Activated T-helper 17 cell treated with anti-CD3 and anti-CD28 coated beads, Interleukin-2, amount 50 U/mL, for 72 hours (primary cell): ENCODE measurements at regions not wholly inside any gene's neighbourhood (a gene's known extent, or its start where the extent isn't known, plus 50 kb on each side); places are given as distances from the start of the nearest gene placed in this dataset.
"Not testable (repeated sequence)": the region's sequence is repeated elsewhere in the genome, so short reads cannot be mapped to it uniquely, and the experiment has no call there.

Experiments
- ATAC-seq: fragments of 150-1000 bp; cut with Tn5 transposase; replicated peaks from 2 replicates; pipeline ENCODE4 v1.10.0; 2021; ENCODE audit warnings: mild to moderate bottlenecking, moderate library complexity
- H3K27ac Mint-ChIP-seq: one replicate; pipeline ENCODE4 v1.8.0; 2022; ENCODE audit warnings: mixed read lengths
- H3K27me3 Mint-ChIP-seq: one replicate; pipeline ENCODE4 v1.8.0; 2022; ENCODE audit warnings: mixed read lengths
- H3K36me3 Mint-ChIP-seq: one replicate; pipeline ENCODE4 v1.8.0; 2022; ENCODE audit warnings: low read depth, mild to moderate bottlenecking, mixed read lengths
- H3K4me1 Mint-ChIP-seq: one replicate; pipeline ENCODE4 v1.8.0; 2022; ENCODE audit warnings: mixed read lengths
- H3K4me3 Mint-ChIP-seq: one replicate; pipeline ENCODE4 v1.8.0; 2022; ENCODE audit warnings: mild to moderate bottlenecking, mixed read lengths
- H3K9me3 Mint-ChIP-seq: one replicate; pipeline ENCODE4 v1.8.0; 2022; ENCODE audit warnings: mixed read lengths

GRCh38 chr2:48018480-48018879 is 112.2 kb upstream of the FBXO11 start:
- Mint-ChIP-seq H3K36me3 (no peaks in the 10 kb centered on the region), H3K4me3 (no peak overlapping the region), H3K27me3 (peaks cover 22% of the 10 kb centered on the region), H3K9me3 (peaks cover 3% of the 10 kb centered on the region), H3K27ac (no peak overlapping the region), H3K4me1 (no peaks in the 10 kb centered on the region)
- no peak for ATAC-seq

- H3K36me3 Mint-ChIP-seq, result no peaks in the 10 kb centered on the region
- H3K27ac Mint-ChIP-seq, result no peak overlapping the region
- no peaks in the 10 kb centered on the region for H3K9me3 Mint-ChIP-seq
- peaks cover 5% of the 10 kb centered on the region for H3K27me3 Mint-ChIP-seq
- H3K4me1 Mint-ChIP-seq, result no peaks in the 10 kb centered on the region
- H3K4me3 Mint-ChIP-seq, result no peak overlapping the region
- no peak for ATAC-seq
These were observed 120.6 kb upstream of the FBXO11 start for GRCh38 chr2:48026865-48027264.

DNA sequence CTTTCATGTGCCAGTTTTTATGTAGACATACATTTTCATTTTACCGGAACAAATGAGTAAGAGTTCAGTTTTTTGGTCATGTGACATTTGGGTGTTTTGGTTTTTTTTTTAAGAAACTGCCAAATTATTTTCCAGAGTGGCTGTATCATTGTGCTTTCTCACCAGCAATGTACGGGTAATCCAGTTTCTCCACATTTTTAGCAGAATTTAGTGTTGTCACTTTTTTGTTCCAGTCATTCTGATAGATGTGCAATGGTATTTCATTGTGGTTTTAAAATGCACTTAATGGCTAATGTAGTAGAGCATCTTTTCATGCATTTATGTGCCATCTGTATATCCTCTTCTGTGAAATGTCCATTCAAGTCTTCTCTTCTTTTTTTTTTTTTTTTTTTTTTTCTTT is 126.5 kb upstream of the FBXO11 start:
- peaks cover 3% of the 10 kb centered on the region for H3K4me1 Mint-ChIP-seq
- H3K4me3 Mint-ChIP-seq, result no peak overlapping the region
- ATAC-seq, result peak; percentile 44
- no peaks in the 10 kb centered on the region for H3K27me3 Mint-ChIP-seq
- H3K36me3 Mint-ChIP-seq, result no peaks in the 10 kb centered on the region
- no peaks in the 10 kb centered on the region for H3K9me3 Mint-ChIP-seq
- peak overlapping the region; percentile 61 for H3K27ac Mint-ChIP-seq

DNA sequence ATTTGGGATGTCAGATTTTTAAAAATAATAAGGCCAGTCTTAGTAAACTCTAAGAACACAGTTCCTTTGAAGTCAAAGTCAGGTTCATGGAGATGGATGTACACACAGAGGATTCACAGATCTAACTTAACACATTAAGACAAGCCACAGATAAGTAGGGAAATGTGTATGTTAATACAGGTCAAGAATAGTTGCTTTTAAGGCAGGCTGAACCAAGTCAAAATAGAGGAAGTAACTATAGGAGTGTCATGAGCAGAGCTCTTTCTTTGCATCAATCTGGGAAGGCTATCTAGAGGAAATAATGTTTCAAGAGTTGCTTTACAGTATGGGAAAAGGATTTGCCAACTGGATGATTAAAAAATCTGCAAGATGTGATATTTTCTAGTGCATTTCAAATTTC is 128.0 kb upstream of the FBXO11 start:
- Mint-ChIP-seq H3K27me3 (no peaks in the 10 kb centered on the region), H3K9me3 (no peaks in the 10 kb centered on the region), H3K4me1 (peaks cover 3% of the 10 kb centered on the region), H3K36me3 (no peaks in the 10 kb centered on the region), H3K27ac (no peak overlapping the region), H3K4me3 (no peak overlapping the region)
- ATAC-seq, result no peak

GRCh38 chr2:48036312-48036711 is 130.0 kb upstream of the FBXO11 start:
- H3K9me3 Mint-ChIP-seq, result no peaks in the 10 kb centered on the region
- H3K4me3 Mint-ChIP-seq, result no peak overlapping the region
- H3K27me3 Mint-ChIP-seq, result no peaks in the 10 kb centered on the region
- no peak overlapping the region for H3K27ac Mint-ChIP-seq
- H3K4me1 Mint-ChIP-seq, result peaks cover 3% of the 10 kb centered on the region
- H3K36me3 Mint-ChIP-seq, result no peaks in the 10 kb centered on the region
- ATAC-seq, result no peak

- H3K9me3 Mint-ChIP-seq, result no peaks in the 10 kb centered on the region
- no peak overlapping the region for H3K4me3 Mint-ChIP-seq
- H3K36me3 Mint-ChIP-seq, result no peaks in the 10 kb centered on the region
- peaks cover 17% of the 10 kb centered on the region for H3K27me3 Mint-ChIP-seq
- no peak overlapping the region for H3K27ac Mint-ChIP-seq
- no peaks in the 10 kb centered on the region for H3K4me1 Mint-ChIP-seq
- no peak for ATAC-seq
These were observed 133.1 kb upstream of the FBXO11 start for GRCh38 chr2:48039209-48039990.

- no peak for ATAC-seq
- Mint-ChIP-seq H3K27me3 (peaks cover 21% of the 10 kb centered on the region), H3K36me3 (no peaks in the 10 kb centered on the region), H3K4me3 (no peak overlapping the region), H3K27ac (no peak overlapping the region), H3K9me3 (no peaks in the 10 kb centered on the region), H3K4me1 (no peaks in the 10 kb centered on the region)
These were observed 136.9 kb upstream of the FBXO11 start for GRCh38 chr2:48043131-48043700.

DNA sequence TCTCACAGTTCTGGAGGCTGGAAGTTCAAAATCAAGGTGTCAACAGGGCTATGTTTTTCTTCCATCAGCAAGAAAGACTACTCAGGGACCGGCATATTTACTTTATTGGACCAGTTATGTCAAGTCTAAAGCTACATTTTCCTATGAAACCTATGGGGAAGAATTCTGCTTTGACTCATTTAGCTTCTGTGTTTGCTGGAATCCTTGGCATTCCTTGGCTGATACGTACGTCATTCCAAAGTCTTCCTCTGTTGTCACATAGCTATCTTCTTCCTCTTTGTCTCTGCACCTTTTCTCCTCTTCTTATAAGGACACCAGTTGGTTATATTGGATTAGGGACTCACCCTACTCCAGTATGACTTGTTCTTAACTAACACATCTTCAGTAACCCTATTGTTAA is 137.4 kb upstream of the FBXO11 start:
- Mint-ChIP-seq H3K36me3 (no peaks in the 10 kb centered on the region), H3K27me3 (peaks cover 21% of the 10 kb centered on the region), H3K4me3 (no peak overlapping the region), H3K9me3 (no peaks in the 10 kb centered on the region), H3K27ac (no peak overlapping the region), H3K4me1 (no peaks in the 10 kb centered on the region)
- ATAC-seq, result no peak

- Mint-ChIP-seq H3K9me3 (no peaks in the 10 kb centered on the region), H3K27me3 (peaks cover 21% of the 10 kb centered on the region), H3K4me3 (no peak overlapping the region), H3K36me3 (no peaks in the 10 kb centered on the region), H3K4me1 (no peaks in the 10 kb centered on the region), H3K27ac (no peak overlapping the region)
- ATAC-seq, result no peak
These were observed 139.3 kb upstream of the FBXO11 start for GRCh38 chr2:48045613-48046012.

DNA sequence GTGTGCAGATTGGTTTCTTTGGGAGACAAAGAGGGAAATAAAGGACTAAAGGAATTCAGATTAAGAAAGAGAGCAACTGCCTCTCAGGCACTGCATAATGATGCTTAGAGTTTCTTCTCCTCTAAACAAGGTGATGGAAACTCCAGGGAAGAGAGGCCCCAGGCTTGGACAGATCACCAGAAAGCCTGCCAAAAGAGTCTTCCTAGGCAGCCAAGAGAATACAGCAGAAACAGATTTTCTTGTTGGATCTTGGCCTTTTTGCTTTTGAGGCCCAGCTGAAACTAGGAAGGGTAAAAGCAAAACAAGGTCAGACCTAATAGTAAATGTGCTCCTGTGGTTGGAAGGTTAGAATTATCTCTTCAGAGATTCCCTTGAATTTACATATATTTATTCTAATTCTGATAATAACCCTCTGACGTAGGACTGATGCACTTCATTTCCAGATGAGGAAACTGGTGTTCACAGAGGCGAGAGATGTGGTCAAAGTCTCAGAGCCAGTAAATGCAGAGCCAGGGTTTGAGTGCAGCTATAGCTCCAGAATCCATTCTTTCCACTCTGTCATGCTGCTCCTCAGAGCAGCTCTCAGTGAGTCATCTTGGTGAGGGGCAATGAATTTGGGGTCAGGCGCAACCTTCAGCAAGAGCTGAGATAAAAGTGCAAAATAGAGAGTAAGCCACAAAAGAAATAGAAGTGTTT is 142.3 kb upstream of the FBXO11 start:
- ATAC-seq, result no peak
- H3K27ac Mint-ChIP-seq, result no peak overlapping the region
- no peaks in the 10 kb centered on the region for H3K4me1 Mint-ChIP-seq
- H3K9me3 Mint-ChIP-seq, result no peaks in the 10 kb centered on the region
- H3K36me3 Mint-ChIP-seq, result no peaks in the 10 kb centered on the region
- peaks cover 4% of the 10 kb centered on the region for H3K27me3 Mint-ChIP-seq
- H3K4me3 Mint-ChIP-seq, result no peak overlapping the region

- ATAC-seq, result no peak
- Mint-ChIP-seq H3K27me3 (peaks cover 4% of the 10 kb centered on the region), H3K9me3 (no peaks in the 10 kb centered on the region), H3K27ac (no peak overlapping the region), H3K4me1 (no peaks in the 10 kb centered on the region), H3K36me3 (no peaks in the 10 kb centered on the region), H3K4me3 (no peak overlapping the region)
These were observed 143.1 kb upstream of the FBXO11 start for GRCh38 chr2:48049371-48049770.

- H3K27ac Mint-ChIP-seq, result no peak overlapping the region
- H3K4me3 Mint-ChIP-seq, result no peak overlapping the region
- peaks cover 7% of the 10 kb centered on the region for H3K27me3 Mint-ChIP-seq
- H3K9me3 Mint-ChIP-seq, result peaks cover 2% of the 10 kb centered on the region
- H3K4me1 Mint-ChIP-seq, result no peaks in the 10 kb centered on the region
- no peaks in the 10 kb centered on the region for H3K36me3 Mint-ChIP-seq
- no peak for ATAC-seq
These were observed 144.4 kb upstream of the FBXO11 start for GRCh38 chr2:48050711-48051110.

- peaks cover 4% of the 10 kb centered on the region for H3K9me3 Mint-ChIP-seq
- no peaks in the 10 kb centered on the region for H3K36me3 Mint-ChIP-seq
- H3K27ac Mint-ChIP-seq, result no peak overlapping the region
- H3K4me3 Mint-ChIP-seq, result no peak overlapping the region
- ATAC-seq, result no peak
- H3K27me3 Mint-ChIP-seq, result peaks cover 13% of the 10 kb centered on the region
- H3K4me1 Mint-ChIP-seq, result no peaks in the 10 kb centered on the region
These were observed 153.7 kb upstream of the FBXO11 start for GRCh38 chr2:48059975-48060374.

DNA sequence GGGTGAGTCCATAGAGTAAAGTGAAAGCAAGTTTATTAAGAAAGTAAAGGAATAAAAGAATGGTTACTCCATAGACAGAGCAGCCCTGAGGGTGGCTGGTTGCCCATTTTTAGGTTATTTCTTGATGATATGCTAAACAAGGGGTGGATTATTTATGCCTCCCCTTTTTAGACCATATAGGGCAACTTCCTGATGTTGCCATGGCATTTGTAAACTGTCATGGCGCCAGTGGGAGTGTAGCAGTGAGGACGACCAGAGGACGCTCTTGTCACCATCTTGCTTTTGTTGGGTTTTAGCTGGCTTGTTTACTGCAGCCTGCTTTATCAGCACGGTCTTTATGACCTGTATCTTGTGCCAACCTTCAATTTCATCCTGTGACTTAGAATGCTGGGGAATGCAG is 155.4 kb upstream of the FBXO11 start:
- H3K4me3 Mint-ChIP-seq, H3K4me1 Mint-ChIP-seq, H3K9me3 Mint-ChIP-seq, H3K27me3 Mint-ChIP-seq, H3K27ac Mint-ChIP-seq, ATAC-seq, H3K36me3 Mint-ChIP-seq: not testable (repeated sequence)

DNA sequence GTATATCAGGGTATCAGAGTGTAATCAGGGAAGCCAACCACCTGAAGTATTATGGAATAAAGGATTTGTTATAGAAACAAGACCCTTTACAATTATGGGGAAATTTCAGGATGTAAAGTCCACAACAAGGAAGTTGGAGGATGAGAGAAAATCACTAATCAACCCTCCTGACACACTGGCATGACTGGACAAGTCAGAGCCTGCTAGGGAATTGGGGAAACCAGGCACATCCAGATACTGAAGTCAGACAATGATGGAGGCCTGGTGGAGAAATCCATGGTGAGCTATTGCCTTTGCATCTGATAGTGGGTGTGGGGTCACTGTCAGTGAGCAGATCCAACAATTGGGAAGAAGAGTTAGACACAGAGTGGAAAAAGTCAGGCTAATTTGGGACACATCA is 158.8 kb upstream of the FBXO11 start:
- H3K9me3 Mint-ChIP-seq, result no peaks in the 10 kb centered on the region
- no peak for ATAC-seq
- H3K36me3 Mint-ChIP-seq, result no peaks in the 10 kb centered on the region
- no peak overlapping the region for H3K27ac Mint-ChIP-seq
- H3K4me1 Mint-ChIP-seq, result no peaks in the 10 kb centered on the region
- H3K4me3 Mint-ChIP-seq, result no peak overlapping the region
- H3K27me3 Mint-ChIP-seq, result peaks cover 10% of the 10 kb centered on the region
